ENCODE measurements at regions not wholly inside any gene's neighbourhood (a gene's known extent, or its start where the extent isn't known, plus 50 kb on each side); places are given as distances from the start of the nearest gene placed in this dataset.

GRCh38 chr6:21898107-21898796 lies 304.7 kb downstream of the SOX4 start:
- Mint-ChIP-seq H3K36me3 (ENCODE audit: low read depth) (no peaks in the 10 kb centered on the region), H3K4me1 (no peaks in the 10 kb centered on the region), H3K27me3 (no peaks in the 10 kb centered on the region), H3K4me3 (no peak overlapping the region), H3K27ac (no peak overlapping the region)
- H3K9me3 ChIP-seq (ENCODE audit: control insufficient read depth, low read length, poor library complexity, severe bottlenecking), result no peaks in the 10 kb centered on the region
- ATAC-seq, result no peak
- DNase-seq, result no peak

- no peaks in the 10 kb centered on the region for H3K27me3 Mint-ChIP-seq
- H3K27ac Mint-ChIP-seq, result no peak overlapping the region
- no peaks in the 10 kb centered on the region for H3K9me3 ChIP-seq (ENCODE audit: control insufficient read depth, low read length, poor library complexity, severe bottlenecking)
- H3K4me3 Mint-ChIP-seq, result no peak overlapping the region
- H3K36me3 Mint-ChIP-seq (ENCODE audit: low read depth), result no peaks in the 10 kb centered on the region
- no peaks in the 10 kb centered on the region for H3K4me1 Mint-ChIP-seq
- ATAC-seq (no peak), DNase-seq (no peak)
Measured at GRCh38 chr6:21899708-21900107, 306.2 kb downstream of the SOX4 start.

GRCh38 chr6:21900730-21901129 lies 307.2 kb downstream of the SOX4 start:
- H3K36me3 Mint-ChIP-seq (ENCODE audit: low read depth), result no peaks in the 10 kb centered on the region
- H3K27me3 Mint-ChIP-seq, result no peaks in the 10 kb centered on the region
- H3K4me3 Mint-ChIP-seq, result no peak overlapping the region
- DNase-seq (no peak), ATAC-seq (no peak)
- no peaks in the 10 kb centered on the region for H3K4me1 Mint-ChIP-seq
- no peaks in the 10 kb centered on the region for H3K9me3 ChIP-seq (ENCODE audit: control insufficient read depth, low read length, poor library complexity, severe bottlenecking)
- H3K27ac Mint-ChIP-seq, result no peak overlapping the region

GRCh38 chr6:21902628-21903169 lies 309.1 kb downstream of the SOX4 start:
- DNase-seq, result no peak
- Mint-ChIP-seq H3K27me3 (peaks cover 6% of the 10 kb centered on the region), H3K4me1 (no peaks in the 10 kb centered on the region), H3K36me3 (ENCODE audit: low read depth) (no peaks in the 10 kb centered on the region), H3K27ac (no peak overlapping the region), H3K4me3 (no peak overlapping the region)
- ATAC-seq, result no peak
- H3K9me3 ChIP-seq (ENCODE audit: control insufficient read depth, low read length, poor library complexity, severe bottlenecking), result peaks cover 2% of the 10 kb centered on the region

- no peaks in the 10 kb centered on the region for H3K36me3 Mint-ChIP-seq (ENCODE audit: low read depth)
- no peaks in the 10 kb centered on the region for H3K4me1 Mint-ChIP-seq
- peak overlapping the region; percentile 22 for H3K27ac Mint-ChIP-seq
- DNase-seq (no peak), ATAC-seq (no peak)
- peaks cover 6% of the 10 kb centered on the region for H3K27me3 Mint-ChIP-seq
- peaks cover 2% of the 10 kb centered on the region for H3K9me3 ChIP-seq (ENCODE audit: control insufficient read depth, low read length, poor library complexity, severe bottlenecking)
- no peak overlapping the region for H3K4me3 Mint-ChIP-seq
Measured at GRCh38 chr6:21905531-21905930, 312.0 kb downstream of the SOX4 start.

DNA sequence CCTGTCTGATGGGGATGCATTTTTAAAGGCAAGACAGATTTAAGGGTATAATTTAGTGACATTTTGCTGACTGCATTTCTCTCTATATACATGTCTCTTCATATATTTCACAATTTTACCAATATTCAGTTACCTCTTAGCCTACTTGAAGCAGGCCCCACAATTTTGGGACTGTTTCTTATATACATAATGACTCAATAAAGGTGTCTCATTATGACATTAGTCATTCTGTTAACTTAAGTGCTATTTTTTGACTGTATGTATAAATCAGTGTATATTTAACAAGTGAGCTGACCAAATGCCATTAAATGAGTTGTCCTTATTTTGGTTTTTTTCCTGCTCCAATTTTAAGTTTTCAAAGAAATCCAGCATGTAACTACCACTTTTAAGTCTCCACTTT lies 313.3 kb downstream of the SOX4 start:
- H3K4me1 Mint-ChIP-seq, result no peaks in the 10 kb centered on the region
- H3K27ac Mint-ChIP-seq, result no peak overlapping the region
- H3K9me3 ChIP-seq (ENCODE audit: control insufficient read depth, low read length, poor library complexity, severe bottlenecking), result peaks cover 2% of the 10 kb centered on the region
- H3K27me3 Mint-ChIP-seq, result peaks cover 6% of the 10 kb centered on the region
- no peaks in the 10 kb centered on the region for H3K36me3 Mint-ChIP-seq (ENCODE audit: low read depth)
- H3K4me3 Mint-ChIP-seq, result no peak overlapping the region
- DNase-seq (no peak), ATAC-seq (no peak)

DNA sequence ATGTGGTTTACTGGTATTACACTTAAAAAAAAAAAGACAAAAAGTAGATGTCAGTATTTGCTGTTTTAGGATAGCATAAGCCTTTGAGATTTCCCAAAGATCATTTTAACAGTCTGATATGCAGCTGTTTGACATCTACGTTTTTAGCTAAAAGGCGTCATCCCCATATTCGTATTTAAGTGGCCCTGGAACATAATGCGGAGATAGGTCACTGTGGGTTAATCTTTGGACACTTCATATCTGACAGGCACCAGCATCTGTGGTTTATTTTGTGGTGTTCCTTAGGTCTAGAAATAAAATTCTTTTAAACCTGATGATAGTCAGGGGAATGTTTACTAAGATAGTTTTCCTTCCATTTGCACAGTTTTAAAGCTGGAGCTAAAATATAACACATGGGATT lies 313.7 kb downstream of the SOX4 start:
- H3K27me3 Mint-ChIP-seq, result peaks cover 6% of the 10 kb centered on the region
- H3K36me3 Mint-ChIP-seq (ENCODE audit: low read depth), result no peaks in the 10 kb centered on the region

DNA sequence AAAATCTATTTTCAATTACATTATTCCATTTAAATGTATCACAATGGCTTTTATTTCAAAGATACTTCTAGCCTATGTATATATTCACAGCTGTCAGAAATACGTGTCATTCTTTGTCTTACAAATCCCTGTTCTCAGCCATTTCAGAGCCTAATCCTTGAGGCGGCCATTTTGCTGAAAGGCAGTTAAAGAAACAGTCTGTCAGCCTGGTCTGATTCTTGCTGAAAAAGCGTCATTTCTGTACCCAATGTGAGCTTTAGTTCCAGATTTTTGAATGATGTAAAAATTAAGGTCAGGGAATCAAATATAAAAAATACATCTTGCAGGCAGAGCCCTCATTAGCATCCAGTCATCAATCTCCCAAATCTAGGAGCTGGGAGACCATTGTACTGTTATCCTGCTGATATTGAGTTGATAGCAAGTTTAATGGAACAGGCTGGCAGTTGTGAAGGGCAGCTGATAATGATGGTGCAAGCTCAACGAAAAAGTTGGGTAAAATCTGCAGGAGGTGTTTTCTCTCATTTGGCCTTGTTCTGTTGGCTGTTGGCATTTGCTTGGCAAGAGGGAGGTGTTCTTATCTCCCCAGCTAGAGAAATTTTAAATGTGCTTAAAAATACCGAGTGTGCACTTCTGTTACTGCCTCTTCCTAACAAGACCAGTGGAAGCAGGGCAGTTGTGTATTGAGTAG lies 314.8 kb downstream of the SOX4 start:
- peaks cover 2% of the 10 kb centered on the region for H3K9me3 ChIP-seq (ENCODE audit: control insufficient read depth, low read length, poor library complexity, severe bottlenecking)
- ATAC-seq, result no peak
- no peak for DNase-seq
- Mint-ChIP-seq H3K36me3 (ENCODE audit: low read depth) (no peaks in the 10 kb centered on the region), H3K27ac (no peak overlapping the region), H3K4me3 (no peak overlapping the region), H3K4me1 (no peaks in the 10 kb centered on the region), H3K27me3 (peaks cover 6% of the 10 kb centered on the region)

More for the DNA sequence above, 313.7 kb downstream of the SOX4 start:
- DNase-seq, result no peak
- ATAC-seq, result no peak
- H3K27ac Mint-ChIP-seq, result no peak overlapping the region
- H3K4me3 Mint-ChIP-seq, result no peak overlapping the region
- no peaks in the 10 kb centered on the region for H3K4me1 Mint-ChIP-seq
- peaks cover 2% of the 10 kb centered on the region for H3K9me3 ChIP-seq (ENCODE audit: control insufficient read depth, low read length, poor library complexity, severe bottlenecking)

- Mint-ChIP-seq H3K36me3 (ENCODE audit: low read depth) (no peaks in the 10 kb centered on the region), H3K4me3 (no peak overlapping the region), H3K27me3 (peaks cover 6% of the 10 kb centered on the region), H3K27ac (no peak overlapping the region), H3K4me1 (peaks cover under 1% of the 10 kb centered on the region)
- DNase-seq (no peak), ATAC-seq (no peak)
- peaks cover 2% of the 10 kb centered on the region for H3K9me3 ChIP-seq (ENCODE audit: control insufficient read depth, low read length, poor library complexity, severe bottlenecking)
Measured at GRCh38 chr6:21909321-21909720, 315.8 kb downstream of the SOX4 start.

DNA sequence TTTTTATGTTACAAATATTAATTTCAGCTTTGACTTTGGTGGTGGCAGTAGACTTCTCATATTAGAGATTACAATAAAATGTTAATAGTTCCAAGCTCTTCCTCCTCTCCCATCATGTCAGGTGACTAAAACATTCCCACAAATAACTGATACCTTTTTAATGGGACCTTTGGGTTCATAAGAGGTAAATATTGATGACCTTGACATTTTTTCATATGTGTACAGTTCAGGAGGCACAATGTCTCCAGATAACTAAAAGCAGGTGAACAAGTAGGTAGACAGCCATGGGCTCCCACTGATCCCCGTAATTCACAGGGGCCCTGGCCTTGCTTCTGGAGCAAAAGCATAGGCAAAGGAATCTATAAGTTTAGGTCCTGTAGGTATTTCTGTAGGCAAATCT lies 317.7 kb downstream of the SOX4 start:
- peaks cover 5% of the 10 kb centered on the region for H3K27me3 Mint-ChIP-seq
- peaks cover 8% of the 10 kb centered on the region for H3K4me1 Mint-ChIP-seq
- H3K4me3 Mint-ChIP-seq, result no peak overlapping the region
- no peak for DNase-seq
- H3K27ac Mint-ChIP-seq, result no peak overlapping the region
- H3K36me3 Mint-ChIP-seq (ENCODE audit: low read depth), result no peaks in the 10 kb centered on the region
- ATAC-seq, result no peak
- H3K9me3 ChIP-seq (ENCODE audit: control insufficient read depth, low read length, poor library complexity, severe bottlenecking), result no peaks in the 10 kb centered on the region

- Mint-ChIP-seq H3K36me3 (ENCODE audit: low read depth) (no peaks in the 10 kb centered on the region), H3K27ac (no peak overlapping the region), H3K27me3 (no peaks in the 10 kb centered on the region), H3K4me1 (peaks cover 10% of the 10 kb centered on the region), H3K4me3 (no peak overlapping the region)
- DNase-seq, result no peak
- no peaks in the 10 kb centered on the region for H3K9me3 ChIP-seq (ENCODE audit: control insufficient read depth, low read length, poor library complexity, severe bottlenecking)
- no peak for ATAC-seq
Measured at GRCh38 chr6:21912151-21912832, 318.7 kb downstream of the SOX4 start.

DNA sequence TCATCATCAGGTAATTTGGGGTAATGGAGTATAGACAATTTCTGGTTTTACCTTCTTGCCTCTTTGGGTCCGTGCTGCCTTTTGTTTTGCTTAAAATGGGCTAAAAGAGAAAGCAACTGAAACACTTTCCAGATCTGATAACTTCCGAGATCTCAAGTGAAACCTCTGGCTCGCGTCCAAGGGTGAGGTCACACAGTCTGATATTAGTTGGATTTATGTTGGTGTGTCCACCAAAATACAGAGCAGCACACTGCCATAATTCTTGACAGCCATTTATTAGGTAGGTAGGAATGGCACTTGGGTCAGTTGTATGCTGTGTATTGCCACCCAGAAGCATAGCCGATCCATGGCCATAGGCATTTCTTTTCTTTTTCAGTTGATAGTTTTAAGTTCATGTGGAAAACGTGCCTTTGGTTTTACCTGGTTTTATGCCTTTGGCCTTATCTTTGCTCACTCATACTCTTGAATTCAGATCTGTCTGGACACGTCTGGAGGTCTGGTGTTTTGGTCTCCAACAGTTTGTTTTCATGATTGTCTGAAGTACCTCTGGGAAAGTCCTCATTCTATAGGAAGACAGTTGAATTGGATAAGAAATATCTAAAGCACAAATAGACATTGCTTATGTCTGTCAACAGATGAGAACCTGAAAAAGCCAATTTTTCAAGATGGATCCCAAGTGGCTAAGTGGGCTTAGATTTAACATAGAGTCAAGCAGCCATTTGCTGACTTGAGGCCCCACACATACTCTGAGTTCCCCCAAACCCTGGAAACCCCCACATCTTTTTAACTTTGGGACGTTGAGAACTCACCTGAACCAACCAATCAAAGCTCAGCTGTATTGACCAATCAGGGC lies 320.8 kb downstream of the SOX4 start:
- Mint-ChIP-seq H3K4me1 (peaks cover 10% of the 10 kb centered on the region), H3K27me3 (no peaks in the 10 kb centered on the region), H3K4me3 (peak overlapping the region; percentile 51), H3K36me3 (ENCODE audit: low read depth) (no peaks in the 10 kb centered on the region), H3K27ac (no peak overlapping the region)
- ATAC-seq (no peak), DNase-seq (no peak)
- no peaks in the 10 kb centered on the region for H3K9me3 ChIP-seq (ENCODE audit: control insufficient read depth, low read length, poor library complexity, severe bottlenecking)
